ENCODE measurements at regions not wholly inside any gene's neighbourhood (a gene's known extent, or its start where the extent isn't known, plus 50 kb on each side); places are given as distances from the start of the nearest gene placed in this dataset.

- no peak for TF ChIP-seq SNAI2 (CRISPR knock-in tag; IDR thresholded peaks at IDR 0.05)
- no peak for TF ChIP-seq PATZ1 (CRISPR knock-in tag; IDR thresholded peaks at IDR 0.05; ENCODE audit: borderline replicate concordance)
- TF ChIP-seq ZFP30 (CRISPR knock-in tag; IDR thresholded peaks at IDR 0.05): no peak
Observed at GRCh38 chr3:152538518-152538917, 269.8 kb downstream of the MBNL1 start.

Measured in SK-N-SH treated with all-trans-retinoic acid at 6 μM for 48 hours (cell line).